ENCODE measurements at regions not wholly inside any gene's neighbourhood (a gene's known extent, or its start where the extent isn't known, plus 50 kb on each side); places are given as distances from the start of the nearest gene placed in this dataset.
"Not testable (repeated sequence)": the region's sequence is repeated elsewhere in the genome, so short reads cannot be mapped to it uniquely, and the experiment has no call there.

DNA sequence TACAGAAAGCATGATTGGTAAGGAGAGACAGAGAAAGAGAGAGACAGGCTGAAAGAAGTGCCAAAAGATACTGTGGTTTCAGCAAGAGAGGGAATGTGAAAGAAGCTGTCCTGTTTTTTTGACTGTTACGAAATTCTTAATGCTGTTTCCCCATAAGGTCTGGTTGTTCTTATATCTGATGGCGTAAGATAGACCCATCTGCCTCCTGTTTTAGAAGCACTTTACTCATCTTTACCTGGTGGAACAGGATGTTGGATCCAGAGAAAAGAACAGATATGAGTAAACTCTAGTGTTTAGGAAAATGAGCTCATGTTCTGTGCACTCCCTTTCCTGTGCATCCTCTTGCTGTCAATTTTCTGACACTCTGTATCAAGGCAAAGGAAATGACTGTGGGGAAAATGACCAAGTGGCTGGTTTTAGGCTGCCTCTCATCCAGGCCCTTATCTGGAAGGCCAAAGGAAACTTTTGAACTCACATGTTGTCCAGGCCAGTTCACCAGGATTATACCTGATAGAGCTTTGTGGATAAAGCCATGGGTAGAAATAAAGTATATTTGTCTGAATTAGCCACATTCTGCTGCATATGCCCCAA lies 311.7 kb upstream of the HTR2C start:
- DNase-seq (ENCODE audit: low read depth, low spot score): no peak

DNA sequence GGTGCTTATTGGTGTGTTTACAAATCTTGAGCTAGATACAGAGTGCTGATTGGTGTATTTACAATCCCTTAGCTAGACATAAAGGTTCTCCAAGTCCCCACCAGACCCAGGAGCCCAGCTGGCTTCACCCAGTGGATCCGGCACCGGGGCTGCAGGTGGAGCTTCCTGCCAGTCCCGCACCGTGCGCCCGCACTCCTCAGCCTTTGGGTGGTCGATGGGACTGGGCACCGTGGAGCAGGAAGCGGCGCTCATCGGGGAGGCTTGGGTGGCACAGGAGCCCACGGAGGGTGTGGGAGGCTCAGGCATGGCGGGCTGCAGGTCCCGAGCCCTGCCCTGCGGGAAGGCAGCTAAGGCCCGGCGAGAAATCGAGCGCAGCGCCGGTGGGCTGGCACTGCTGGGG lies 313.5 kb upstream of the HTR2C start:
- not testable (repeated sequence) for DNase-seq (ENCODE audit: low read depth, low spot score)

DNA sequence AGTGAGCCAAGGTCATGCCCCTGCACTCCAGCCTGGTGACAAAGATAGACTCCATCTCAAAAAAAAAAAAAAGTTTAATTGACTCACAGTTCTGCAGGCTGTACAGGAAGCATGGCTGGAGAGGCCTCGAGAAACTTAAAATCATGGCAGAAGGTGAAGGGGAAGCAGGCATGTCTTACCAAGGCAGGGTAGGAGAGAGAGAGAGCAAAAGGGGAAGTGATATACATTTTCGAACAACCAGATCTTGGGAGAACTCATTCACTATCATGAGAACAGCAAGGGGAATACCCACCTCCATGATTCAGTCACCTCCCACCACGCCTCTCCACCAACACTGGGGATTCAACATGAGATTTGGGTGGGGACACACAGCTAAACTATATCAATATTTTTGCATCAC lies 315.2 kb upstream of the HTR2C start:
- DNase-seq (ENCODE audit: low read depth, low spot score): no peak

DNA sequence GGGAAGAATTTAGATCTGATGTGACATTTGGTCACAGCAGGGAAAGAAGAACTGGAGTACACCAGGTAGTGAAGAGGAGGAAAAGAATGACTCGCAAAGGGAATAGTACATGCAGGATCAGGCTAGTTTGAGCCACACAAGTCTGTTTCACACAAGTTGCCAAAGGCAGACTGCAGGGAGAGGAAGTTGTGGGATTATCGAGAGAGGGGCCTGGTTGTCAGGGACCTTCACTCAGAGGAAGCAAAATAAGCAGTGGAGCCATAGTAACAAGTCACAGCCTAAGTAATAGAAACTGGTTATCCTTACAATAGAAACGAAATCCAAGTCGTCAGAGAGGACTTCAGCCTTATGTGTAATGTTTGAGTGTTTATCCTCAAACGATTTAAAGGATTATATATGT lies 316.7 kb upstream of the HTR2C start:
- peak; percentile 23 for DNase-seq (ENCODE audit: low read depth, low spot score)

DNA sequence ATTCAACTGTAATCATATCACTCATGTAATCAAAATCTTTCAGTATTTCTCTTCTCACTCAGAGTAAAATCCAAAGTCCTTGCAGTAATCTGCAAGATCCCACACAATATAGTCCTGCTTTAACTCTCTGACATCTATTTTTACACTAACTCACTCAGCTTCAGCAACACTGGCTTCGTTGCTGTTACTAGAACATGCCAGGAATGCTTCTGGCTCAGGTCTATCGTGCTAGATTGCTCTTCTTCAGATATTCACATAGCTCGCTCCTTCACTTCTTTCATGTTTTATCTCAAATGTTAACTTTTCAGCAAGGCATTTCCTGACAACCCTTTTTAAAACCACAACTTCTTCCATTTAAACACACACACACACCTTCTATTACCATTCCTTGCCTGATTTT lies 331.7 kb upstream of the HTR2C start:
- no peak for DNase-seq (ENCODE audit: low read depth, low spot score)

DNA sequence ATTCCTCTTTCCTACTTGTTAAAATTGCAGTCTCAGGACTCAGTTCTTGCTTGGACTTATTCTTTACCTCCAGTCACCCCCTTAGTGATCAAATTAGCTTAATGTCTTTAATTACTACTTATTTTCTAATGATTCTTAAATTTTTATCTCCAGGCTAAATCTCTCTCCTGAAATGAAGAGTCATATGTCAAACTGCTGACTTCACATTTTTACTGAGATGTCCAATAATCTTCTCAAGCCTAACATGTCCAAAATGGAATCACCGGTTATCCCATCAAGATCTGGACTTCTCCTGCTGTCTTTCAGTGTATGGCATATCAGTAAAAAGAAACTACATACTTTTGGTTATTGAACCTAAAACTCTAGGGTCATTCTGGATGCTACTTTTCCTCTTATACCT lies 332.3 kb upstream of the HTR2C start:
- DNase-seq (ENCODE audit: low read depth, low spot score): no peak

DNA sequence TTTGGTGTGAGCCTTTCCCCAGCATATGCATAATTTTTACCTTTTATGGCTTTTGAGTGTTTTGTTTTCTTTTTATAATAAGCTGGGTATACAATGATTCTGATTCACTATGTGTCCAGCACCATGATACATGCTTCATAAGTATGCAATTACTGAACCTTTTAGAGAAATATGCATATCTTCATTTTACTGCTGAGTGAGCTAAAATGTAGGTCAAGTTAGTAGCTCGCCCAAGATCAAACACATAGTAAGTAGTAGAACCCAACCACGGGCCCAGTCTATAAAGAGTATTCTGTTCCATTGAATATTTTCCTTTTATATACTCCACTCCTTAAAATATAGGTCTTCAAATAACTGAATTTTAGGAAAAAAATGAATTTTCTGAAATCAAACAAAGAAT lies 362.4 kb upstream of the HTR2C start:
- no peak for DNase-seq (ENCODE audit: low read depth, low spot score)

DNA sequence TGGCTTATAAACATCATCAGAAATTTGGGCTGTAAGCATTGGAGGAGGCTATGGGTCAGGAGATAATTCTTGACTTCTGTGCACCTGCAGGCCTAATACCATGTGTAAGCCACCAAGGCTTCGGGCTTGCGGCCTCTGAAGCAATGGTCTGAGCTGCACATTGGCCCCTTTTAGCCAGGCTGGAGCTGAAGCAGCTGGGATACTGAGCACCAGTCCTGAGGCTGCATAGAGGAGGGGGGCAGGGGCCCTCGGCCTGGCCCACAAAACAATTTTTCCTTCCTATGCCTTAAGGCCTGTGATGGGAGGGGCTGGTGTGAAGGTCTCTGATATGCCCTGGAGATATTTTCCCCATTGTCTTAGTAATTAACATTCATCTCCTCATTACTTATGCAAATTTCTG lies 373.0 kb upstream of the HTR2C start:
- no peak for DNase-seq (ENCODE audit: low read depth, low spot score)

DNA sequence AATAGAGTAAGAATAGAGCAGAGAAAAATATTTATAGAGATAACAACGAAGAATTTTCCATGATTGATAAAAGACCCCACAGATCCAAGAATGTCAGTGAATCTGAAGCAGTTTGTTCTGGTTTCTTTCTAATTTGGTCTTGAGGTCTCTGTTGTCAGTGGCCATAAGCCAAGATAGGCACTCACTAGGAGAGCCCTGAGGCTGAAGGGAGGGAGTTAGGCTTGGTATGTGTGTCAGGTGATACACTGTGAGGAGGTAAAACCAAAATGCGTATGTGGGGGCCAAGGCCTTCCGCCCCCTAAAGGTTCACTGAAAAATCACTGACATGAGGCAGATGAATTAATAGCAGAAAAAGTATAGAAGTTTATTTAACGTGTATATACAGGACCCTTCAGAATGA lies 382.3 kb upstream of the HTR2C start:
- peak; percentile 31 for DNase-seq (ENCODE audit: low read depth, low spot score)

DNA sequence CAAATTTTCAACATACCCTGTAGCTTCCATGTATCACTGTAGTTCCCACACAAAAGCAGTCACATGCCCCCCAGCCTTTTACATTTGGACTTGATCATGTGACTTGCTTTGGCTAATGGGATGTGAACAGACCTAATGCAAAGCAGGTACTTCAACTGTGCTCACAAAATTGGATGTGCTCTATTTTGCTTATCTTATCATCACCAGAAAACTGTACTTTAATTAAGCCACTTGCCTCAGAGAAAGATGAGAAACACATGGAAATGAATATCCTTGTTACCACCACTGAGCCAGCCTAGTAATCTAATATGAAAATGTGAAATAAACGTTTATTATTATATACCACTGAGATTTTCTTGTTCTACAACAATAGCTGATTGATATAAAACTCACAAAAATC lies 402.7 kb upstream of the HTR2C start:
- DNase-seq (ENCODE audit: low read depth, low spot score): no peak

DNA sequence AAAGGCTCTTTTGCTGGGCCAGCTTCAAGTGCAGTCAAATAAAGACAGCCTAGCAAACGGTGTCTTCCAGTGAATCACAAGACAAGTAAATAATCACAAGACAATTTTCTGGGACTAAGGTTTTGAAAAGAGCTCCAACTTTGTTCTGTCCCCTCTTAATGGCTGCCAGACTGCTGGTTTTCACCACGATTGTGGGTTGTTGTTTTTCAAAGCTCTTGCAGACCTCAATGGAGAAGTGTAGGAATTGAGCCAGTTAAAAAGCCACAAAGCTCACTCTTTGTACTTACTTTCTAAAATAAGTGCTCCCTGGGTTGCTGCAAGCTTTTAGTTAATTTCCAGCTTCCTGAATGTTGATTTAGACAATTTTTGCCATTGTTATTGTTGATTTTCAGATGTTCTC lies 405.8 kb upstream of the HTR2C start:
- DNase-seq (ENCODE audit: low read depth, low spot score): no peak

DNA sequence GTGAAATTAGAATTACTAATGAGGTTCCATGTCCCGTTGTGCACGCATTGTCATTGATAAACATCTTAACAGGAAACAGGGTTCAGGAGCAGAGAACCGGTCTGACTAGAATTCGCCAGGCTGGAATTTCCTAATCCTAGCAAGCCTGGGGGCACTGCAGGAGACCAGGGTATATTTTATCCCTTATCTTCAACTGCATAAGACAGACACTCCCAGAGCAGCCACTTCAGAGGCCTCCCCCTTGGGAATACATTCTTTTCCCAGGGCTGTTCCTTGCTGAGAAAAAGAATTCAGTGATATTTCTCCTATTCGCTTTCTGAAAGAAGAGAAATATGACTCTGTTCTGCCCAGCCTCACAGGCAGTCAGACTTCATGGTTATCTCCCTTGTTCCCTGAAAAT lies 416.6 kb upstream of the HTR2C start:
- DNase-seq (ENCODE audit: low read depth, low spot score): peak; percentile 27

DNA sequence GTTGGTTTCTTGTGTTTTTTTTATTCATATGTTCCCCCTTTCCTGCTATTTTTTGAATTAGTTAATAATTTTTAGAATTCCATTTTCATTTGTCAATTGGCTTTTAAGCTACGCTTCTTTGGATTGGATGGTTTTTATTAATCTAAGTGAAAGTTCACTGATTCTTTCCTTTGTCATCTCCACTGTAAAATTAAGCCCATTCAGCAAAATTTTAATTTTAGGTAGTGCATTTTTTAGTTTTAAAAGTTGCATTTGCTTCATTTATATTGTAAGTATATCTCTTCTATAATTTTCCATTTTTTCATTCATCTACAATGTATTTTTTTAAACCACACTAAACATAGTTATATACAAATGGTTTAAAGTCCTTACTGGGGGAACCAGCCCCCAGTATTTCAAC lies 417.3 kb upstream of the HTR2C start:
- DNase-seq (ENCODE audit: low read depth, low spot score): no peak

DNA sequence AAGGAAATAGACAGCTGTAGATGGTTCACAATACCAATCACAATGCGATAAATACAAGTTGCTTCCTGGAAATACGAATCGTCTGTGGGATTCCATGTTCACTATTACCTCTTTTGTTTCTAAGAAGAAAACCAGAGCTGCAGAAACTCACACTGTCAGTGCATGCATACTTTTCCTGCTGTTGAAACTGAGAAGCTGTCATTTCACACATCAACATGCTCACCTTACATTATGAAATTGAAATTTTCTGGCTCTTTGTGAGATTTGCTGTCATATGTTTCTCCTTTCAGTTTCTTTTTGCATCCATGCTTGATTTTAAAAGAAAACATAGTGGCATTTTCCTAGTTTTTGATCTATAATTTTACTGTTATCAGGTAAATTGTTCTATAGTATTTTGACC lies 418.3 kb upstream of the HTR2C start:
- DNase-seq (ENCODE audit: low read depth, low spot score): no peak

DNA sequence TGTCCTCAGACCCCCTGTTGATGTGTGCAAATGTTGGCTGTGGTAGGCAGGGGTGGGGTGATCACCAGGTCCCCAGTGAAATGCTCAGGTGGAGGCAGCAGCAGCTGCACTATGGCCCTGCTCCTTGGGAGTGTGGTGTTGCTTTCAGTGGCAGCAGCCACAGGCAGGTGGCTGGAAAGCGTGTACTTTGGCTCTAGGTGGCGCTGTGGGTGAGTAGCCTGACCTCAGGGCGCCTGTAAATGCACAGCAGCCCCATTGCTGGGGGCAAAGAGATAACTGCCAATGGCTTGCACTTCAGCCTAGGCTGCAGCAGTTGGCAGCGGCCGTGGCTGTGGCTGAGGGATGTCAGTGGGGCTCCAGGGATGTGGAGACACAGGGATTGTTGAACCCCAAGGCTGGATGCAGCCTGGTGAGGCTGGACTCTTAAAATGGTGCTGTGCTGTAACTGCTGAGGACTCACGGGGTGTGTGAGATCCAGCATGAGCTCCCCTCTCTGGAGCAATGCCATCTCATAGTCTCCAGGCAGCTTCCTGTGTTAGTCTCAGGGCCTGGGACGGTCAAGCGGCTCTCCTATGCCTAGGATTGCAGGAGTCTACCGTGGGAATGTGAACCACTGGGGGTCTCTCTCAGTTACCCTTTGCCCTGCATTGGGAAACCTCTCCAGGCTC lies 421.7 kb upstream of the HTR2C start:
- peak; percentile 71 for DNase-seq (ENCODE audit: low read depth, low spot score)

DNA sequence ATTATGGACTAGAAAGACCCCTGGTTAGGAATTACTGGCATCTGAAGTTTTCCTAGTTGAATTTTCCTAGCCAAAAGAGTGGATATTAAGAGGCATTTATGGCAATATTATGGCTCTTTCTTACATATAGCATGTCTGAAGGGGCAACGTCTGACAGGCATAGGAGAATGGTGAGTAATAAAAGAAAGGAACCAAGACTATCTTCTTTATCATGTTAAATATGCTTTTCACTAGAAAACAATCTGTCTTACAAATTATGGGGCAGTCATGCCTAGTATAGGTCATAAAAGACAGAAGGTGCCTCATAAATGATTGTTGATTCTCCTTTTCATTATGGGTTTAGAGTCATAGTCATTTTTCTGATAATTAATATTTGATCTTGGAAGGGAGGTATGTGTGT lies 431.1 kb upstream of the HTR2C start:
- DNase-seq (ENCODE audit: low read depth, low spot score): no peak

DNA sequence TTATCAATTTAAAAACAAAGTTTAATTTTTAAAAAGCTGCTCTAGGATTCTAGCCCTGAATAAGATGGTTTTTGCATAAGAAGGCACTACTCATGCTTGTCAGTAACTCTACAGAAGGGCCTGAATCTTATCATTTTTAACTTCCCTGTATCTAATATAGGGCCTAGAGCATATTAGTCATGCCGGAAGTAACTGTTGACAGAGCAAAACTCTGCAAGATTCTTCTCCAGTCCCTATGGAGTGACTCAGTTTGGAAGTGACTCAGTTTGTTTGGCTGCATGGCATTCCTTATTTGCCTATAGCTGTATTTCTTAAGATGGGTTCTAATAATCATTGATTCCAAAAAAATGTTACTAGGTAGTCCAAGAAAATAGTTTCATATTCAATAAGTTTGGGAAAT lies 431.8 kb upstream of the HTR2C start:
- DNase-seq (ENCODE audit: low read depth, low spot score): no peak

DNA sequence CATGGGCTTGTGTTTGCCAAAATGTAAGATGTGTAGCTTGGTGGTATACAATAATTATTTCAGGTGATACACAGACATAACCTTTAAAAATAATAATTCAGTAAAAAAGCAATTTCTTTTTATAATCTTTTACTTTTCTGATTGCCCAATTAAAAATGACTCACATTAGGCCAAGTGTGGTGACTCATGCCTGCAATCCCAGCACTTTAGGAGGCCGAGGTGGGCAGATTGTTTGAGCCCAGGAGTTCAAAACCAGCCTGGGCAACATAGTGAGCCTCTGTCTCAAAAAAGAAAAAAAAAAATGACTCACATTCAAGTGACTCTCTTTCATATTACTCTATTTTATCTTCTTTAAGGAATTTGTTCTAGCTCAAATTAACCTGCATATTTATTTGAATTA lies 449.4 kb upstream of the HTR2C start:
- DNase-seq (ENCODE audit: low read depth, low spot score): no peak

DNA sequence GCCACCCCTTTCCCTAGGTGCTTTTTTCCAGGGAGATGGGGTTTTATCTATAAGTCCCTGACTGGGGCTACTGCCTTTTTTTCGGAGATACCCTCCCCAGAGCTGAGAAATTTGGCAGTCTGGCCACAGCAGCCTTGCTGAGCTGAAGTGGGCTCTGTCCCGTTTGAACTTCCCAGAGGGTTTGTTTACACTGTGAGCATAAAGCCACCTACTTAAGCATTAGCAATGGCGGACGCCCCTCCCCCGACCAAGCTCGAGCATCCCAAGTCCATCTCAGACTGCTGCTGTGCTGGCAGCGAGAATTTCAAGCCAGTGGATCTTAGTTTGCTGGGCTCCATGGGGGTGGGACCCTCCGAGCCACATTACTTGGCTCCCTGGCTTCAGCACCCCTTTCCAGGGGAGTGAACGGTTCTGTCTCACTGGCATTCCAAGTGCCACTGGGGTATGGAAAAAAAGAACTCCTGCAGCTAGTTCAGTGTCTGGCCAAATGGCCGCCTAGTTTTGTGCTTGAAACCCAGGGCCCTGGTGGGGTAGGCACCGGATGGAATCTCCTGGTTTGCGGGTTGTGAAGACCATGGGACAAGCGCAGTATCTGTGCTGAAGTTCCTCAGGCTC lies 456.4 kb upstream of the HTR2C start:
- DNase-seq (ENCODE audit: low read depth, low spot score): peak; percentile 61

DNA sequence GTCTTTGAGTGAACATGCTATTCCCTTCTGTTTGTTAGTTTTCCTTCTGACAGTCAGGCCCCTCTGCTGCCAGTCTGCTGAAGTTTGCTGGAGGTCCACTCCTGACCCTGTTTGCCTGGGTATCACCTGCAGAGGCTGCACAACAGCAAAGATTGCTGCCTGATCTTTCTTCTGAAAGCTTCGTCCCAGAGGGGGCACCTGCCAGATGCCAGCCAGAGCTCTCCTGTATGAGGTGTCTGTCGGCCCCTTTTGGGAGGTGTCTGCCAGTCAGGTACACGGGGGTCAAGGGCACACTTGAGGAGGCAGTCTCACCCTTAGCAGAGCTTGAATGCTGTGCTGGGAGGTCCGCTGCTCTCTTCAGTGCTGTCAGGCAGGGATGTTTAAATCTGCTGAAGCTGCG lies 456.9 kb upstream of the HTR2C start:
- DNase-seq (ENCODE audit: low read depth, low spot score): no peak

DNA sequence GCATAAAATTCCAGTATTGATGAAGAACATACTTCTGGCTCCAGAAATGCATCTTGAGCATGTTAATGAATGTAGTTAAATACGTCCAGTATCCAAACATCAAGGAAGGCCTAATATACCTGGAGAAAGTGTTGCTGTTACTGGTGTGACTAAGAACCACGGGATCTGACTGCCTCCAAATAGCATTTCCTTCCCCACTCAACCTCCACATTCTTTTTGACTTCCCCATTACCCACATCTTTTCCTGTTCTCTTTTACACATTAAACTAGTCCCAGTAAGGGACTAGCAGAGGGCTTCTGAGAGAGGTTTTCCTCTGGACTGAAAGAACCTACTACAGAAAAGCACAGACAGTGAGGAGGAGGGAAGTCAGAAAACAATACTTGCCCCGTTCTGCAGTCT lies 482.8 kb upstream of the HTR2C start:
- no peak for DNase-seq (ENCODE audit: low read depth, low spot score)

DNA sequence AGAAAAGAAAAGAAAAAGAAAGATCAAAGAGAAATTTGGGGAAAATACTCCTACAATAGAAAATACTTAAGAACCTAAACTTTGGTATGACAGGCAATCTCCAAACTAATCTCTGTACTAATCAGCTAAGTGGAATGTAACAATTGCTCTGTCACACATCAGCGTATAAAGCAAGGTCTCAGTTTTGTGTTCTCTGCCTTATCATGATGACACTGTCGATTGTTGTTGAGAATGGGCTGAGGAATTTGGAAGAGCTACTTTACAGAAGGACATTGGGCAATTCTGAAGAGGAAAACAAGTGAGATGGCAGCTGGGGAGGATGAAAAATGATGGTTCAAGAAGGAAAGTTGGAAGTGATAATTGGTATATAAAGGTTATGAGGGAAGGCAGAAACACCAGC lies 486.0 kb upstream of the HTR2C start:
- no peak for DNase-seq (ENCODE audit: low read depth, low spot score)

DNA sequence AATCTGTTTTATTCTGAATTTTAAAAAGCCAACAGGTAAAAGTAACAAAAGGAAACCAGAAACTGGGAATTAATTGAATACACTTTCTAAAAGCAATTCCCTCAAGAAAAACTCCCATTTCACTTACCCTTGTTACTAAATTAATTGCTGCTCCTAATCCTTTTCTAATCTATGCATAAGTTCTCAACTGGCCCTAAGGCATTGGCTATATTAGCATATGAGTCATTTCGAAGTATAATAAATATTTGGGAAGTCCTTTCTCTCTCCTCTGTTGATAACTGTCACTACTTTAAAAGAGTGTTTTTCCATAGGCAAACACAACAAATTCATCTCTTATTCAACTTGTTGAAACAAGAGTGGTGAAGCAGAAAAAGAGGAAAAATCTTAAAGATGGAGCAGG lies 486.5 kb upstream of the HTR2C start:
- no peak for DNase-seq (ENCODE audit: low read depth, low spot score)

DNA sequence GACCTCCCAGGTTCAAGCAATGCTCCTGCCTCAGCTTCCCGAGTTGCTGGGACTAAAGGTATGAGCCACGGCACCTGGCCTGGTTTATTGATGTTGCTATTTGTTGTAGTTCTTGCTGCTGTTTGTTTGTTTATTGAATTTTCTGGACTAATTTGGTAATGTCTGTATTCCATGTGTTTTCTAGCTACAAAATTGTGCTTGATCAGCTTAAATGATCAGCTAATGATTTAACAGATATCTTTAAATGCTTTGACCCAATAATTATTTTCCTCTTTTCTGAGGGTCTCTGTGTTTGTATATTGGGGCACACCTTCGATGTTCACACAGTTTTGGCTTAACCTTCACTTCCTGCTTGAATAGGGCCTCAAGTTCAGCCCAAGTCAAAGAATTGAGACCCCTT lies 488.1 kb upstream of the HTR2C start:
- no peak for DNase-seq (ENCODE audit: low read depth, low spot score)

Data from ELF-1 (cell line).